Smooth muscle cell (in vitro differentiated cells): ENCODE measurements at regions not wholly inside any gene's neighbourhood (a gene's known extent, or its start where the extent isn't known, plus 50 kb on each side); places are given as distances from the start of the nearest gene placed in this dataset.

Source experiments
- DNase-seq: peaks from one replicate; lab custom pipeline; 2025; ENCODE audit not compliant: unreplicated experiment; lab: John Stamatoyannopoulos, UW
- H2AFZ ChIP-seq: fragments of 200-600 bp; sonication (generic); 2 replicates; pipeline ENCODE4 v1.6.0; 2016; ENCODE audit warnings: antibody characterized with exemption, low read depth, mild to moderate bottlenecking
- H3F3A ChIP-seq: fragments of 200-600 bp; sonication (generic); 2 replicates; pipeline ENCODE4 v1.6.0; 2017; ENCODE audit warnings: antibody characterized with exemption, low read depth
- H3K27ac ChIP-seq: fragments of 200-600 bp; sonication (generic); 2 replicates; pipeline ENCODE4 v1.5.1; 2016; ENCODE audit warnings: low read depth, mild to moderate bottlenecking
- H3K27me3 ChIP-seq: fragments of 200-600 bp; sonication (generic); 2 replicates; pipeline ENCODE4 v1.6.1; 2016; ENCODE audit warnings: low read depth, mild to moderate bottlenecking
- H3K36me3 ChIP-seq: fragments of 200-600 bp; sonication (generic); 2 replicates; pipeline ENCODE4 v1.5.1; 2016; ENCODE audit warnings: low read depth
- H3K4me1 ChIP-seq: fragments of 200-600 bp; sonication (generic); 2 replicates; pipeline ENCODE4 v1.5.1; 2016; ENCODE audit warnings: low read depth
- H3K4me2 ChIP-seq: fragments of 200-600 bp; sonication (generic); 2 replicates; pipeline ENCODE4 v1.6.0; 2016; ENCODE audit warnings: mild to moderate bottlenecking
- H3K4me3 ChIP-seq: fragments of 200-600 bp; sonication (generic); 2 replicates; pipeline ENCODE4 v1.5.1; 2016; ENCODE audit warnings: mild to moderate bottlenecking
- H3K79me2 ChIP-seq: fragments of 200-600 bp; sonication (generic); 2 replicates; pipeline ENCODE4 v1.6.0; 2016; ENCODE audit warnings: low read depth, mild to moderate bottlenecking
- H3K9ac ChIP-seq: fragments of 200-600 bp; sonication (generic); 2 replicates; pipeline ENCODE4 v1.6.0; 2016; ENCODE audit warnings: low read depth
- H3K9me3 ChIP-seq: fragments of 200-600 bp; sonication (generic); replicated peaks from 2 replicates; pipeline ENCODE4 v1.5.1; 2016; ENCODE audit warnings: low read depth
- H4K20me1 ChIP-seq: fragments of 200-600 bp; sonication (generic); 2 replicates; pipeline ENCODE4 v1.6.0; 2016; ENCODE audit warnings: low read depth
- CTCF ChIP-seq: fragments of 200-600 bp; sonication (generic); IDR thresholded peaks from 2 replicates; pipeline ENCODE4 v1.5.1; 2017; ENCODE audit warnings: borderline replicate concordance, mild to moderate bottlenecking, antibody characterized with exemption; ENCODE audit not compliant: insufficient read depth, poor library complexity, severe bottlenecking
- WGBS: methylation state at CpG from one replicate; pipeline ENCODE4 v1.1.7; 2016; ENCODE audit warnings: low lambda C conversion rate; 5-methylcytosine and 5-hydroxymethylcytosine counted together

DNA sequence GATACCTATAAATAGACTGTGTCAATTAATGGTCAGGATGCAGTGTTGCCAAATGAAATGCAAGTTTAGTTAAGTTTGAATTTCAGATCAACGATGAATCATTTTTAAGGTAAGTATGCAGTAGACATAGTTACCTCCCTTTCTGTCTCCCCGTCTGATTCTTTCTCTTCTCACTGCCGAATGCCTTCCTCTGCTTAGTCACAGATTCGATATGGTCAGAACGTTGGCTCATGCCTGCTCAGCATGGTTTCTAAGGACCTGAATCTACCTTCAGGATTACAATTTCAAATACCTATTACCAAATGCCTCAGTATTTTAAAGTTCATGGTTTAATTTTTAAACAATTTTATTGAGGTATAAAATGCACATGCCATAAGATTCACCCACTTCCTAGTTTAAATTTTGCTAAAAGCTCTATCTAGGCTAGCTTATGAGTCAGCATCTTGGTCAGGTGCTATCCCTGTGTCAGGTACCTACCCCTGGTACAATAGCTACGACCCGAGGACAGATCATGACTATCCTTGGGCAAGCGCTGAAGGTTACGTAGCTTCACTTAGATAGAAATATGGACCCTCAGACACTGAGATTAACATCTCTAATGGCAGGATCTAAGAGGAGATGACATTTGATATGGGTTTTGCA is 78.2 kb upstream of the SPON1 start:
- Histone ChIP-seq H3K79me2 (no peaks in the 10 kb centered on the region), H3K36me3 (no peaks in the 10 kb centered on the region), H3K9ac (no peak overlapping the region), H3K4me1 (no peaks in the 10 kb centered on the region), H4K20me1 (no peaks in the 10 kb centered on the region), H3K9me3 (no peaks in the 10 kb centered on the region), H3F3A (no peaks in the 10 kb centered on the region), H3K27ac (no peak overlapping the region), H3K27me3 (peaks cover 18% of the 10 kb centered on the region), H2AFZ (no peak overlapping the region), H3K4me2 (no peak overlapping the region), H3K4me3 (no peak overlapping the region)
- TF ChIP-seq CTCF = no peak
- DNase-seq = no peak
- 72% methylated on average over 9 of the region's 9 CpGs for WGBS

DNA sequence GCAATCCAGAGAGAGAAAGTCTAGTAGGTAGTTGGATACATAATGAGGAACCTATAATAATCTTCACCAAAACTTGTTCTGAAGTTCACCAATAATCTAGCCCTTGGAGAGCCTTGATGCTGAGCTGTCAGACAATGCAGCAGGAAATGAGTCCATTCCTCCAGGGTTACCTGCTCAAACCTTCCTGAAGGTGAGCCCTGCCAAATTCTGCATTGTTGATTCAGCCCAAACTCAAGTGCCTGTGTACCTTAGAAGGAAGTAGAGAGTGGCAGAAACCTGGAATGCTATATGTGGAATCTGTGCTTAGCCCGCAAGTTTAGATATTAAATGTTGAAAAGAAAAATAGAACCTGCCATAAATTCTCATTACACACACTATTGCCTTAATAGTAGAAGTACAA is 77.4 kb upstream of the SPON1 start:
- DNase-seq = no peak
- no peak for TF ChIP-seq CTCF
- peaks cover 18% of the 10 kb centered on the region for H3K27me3 ChIP-seq
- H3K4me3 ChIP-seq = no peak overlapping the region
- no peaks in the 10 kb centered on the region for H4K20me1 ChIP-seq
- H3K4me1 ChIP-seq = no peaks in the 10 kb centered on the region
- no peaks in the 10 kb centered on the region for H3K79me2 ChIP-seq
- no peaks in the 10 kb centered on the region for H3F3A ChIP-seq
- H2AFZ ChIP-seq = no peak overlapping the region
- no peaks in the 10 kb centered on the region for H3K36me3 ChIP-seq
- no peak overlapping the region for H3K9ac ChIP-seq
- H3K27ac ChIP-seq = no peak overlapping the region
- no peaks in the 10 kb centered on the region for H3K9me3 ChIP-seq
- 96% methylated on average over 1 of the region's 1 CpG for WGBS
- no peak overlapping the region for H3K4me2 ChIP-seq

DNA sequence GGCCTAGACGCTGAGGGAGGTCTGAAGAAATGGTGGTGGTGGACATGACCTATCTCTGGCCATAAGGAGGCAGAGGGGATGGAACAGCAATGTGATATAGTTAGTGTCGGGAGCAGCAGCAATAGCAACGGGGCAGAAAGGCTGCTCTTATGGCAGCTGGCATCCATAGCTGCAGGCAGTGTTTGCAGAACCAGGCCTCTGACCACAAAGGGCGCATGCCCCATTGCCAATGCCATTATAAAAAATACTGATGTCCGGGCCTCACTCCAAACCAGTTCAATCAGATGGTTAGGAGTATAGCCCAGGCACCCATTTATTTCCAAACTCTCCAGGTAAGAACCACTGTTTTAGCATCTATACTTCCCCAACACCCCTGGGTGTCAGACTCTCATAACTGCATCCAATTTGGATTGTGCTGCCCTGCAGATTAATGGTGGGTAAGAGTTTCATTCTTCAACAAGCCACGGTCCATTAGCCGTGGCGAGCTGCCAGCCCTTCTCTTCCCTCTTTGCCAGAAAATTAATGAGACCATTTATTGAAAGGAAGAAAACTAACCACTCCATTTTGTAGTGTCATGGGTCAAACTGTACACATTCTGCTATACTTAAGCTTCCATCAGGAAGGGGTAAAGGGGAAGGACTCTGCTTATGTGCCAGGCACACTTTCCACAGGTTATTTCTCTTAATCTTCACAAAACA is 72.8 kb upstream of the SPON1 start:
- Histone ChIP-seq H3K4me3 (no peak overlapping the region), H2AFZ (no peak overlapping the region), H3K9ac (no peak overlapping the region), H3F3A (no peaks in the 10 kb centered on the region), H3K79me2 (no peaks in the 10 kb centered on the region), H4K20me1 (no peaks in the 10 kb centered on the region), H3K27ac (no peak overlapping the region), H3K27me3 (peaks cover under 1% of the 10 kb centered on the region), H3K4me1 (no peaks in the 10 kb centered on the region), H3K36me3 (no peaks in the 10 kb centered on the region), H3K4me2 (no peak overlapping the region), H3K9me3 (no peaks in the 10 kb centered on the region)
- no peak for DNase-seq
- 87% methylated on average over 8 of the region's 8 CpGs for WGBS
- no peak for TF ChIP-seq CTCF

DNA sequence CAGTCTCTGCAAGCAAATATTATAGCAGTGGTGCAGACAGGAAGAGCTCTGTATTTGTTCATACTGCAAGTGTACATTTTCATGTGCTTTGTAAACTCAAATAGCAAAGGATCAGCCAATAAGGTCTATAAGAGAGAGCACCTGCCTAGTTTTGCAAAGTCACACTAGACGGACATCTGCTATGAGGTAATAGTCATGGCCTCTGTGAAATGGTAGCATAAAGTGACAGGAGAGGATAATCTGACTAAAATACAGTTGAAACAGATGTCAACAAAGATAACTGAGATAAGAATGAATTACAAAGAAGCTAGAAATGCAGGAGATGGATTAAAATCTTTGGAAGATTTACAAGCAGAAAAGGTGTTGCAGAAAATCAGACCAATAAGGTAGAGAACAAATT is 70.6 kb upstream of the SPON1 start:
- Histone ChIP-seq H3K4me2 (no peak overlapping the region), H3K9me3 (no peaks in the 10 kb centered on the region), H3K4me1 (no peaks in the 10 kb centered on the region), H3K79me2 (no peaks in the 10 kb centered on the region), H3F3A (no peaks in the 10 kb centered on the region), H3K27ac (no peak overlapping the region), H2AFZ (no peak overlapping the region), H4K20me1 (no peaks in the 10 kb centered on the region), H3K4me3 (no peak overlapping the region), H3K9ac (no peak overlapping the region), H3K36me3 (no peaks in the 10 kb centered on the region), H3K27me3 (no peaks in the 10 kb centered on the region)
- TF ChIP-seq CTCF = no peak
- WGBS = 69% methylated on average over 1 of the region's 1 CpG
- no peak for DNase-seq
